GM21526 (cell line): ENCODE measurements at regions not wholly inside any gene's neighbourhood (a gene's known extent, or its start where the extent isn't known, plus 50 kb on each side); places are given as distances from the start of the nearest gene placed in this dataset.
A peak's percentile ranks its signal among the peaks of the same experiment; 100 is the strongest.
"Not testable (repeated sequence)": the region's sequence is repeated elsewhere in the genome, so short reads cannot be mapped to it uniquely, and the experiment has no call there.

Source experiments
- ATAC-seq: cut with Tn5 transposase; IDR thresholded peaks from one replicate; pipeline ENCODE4 v1.9.1; 2021; ENCODE audit warnings: moderate library complexity; ENCODE audit not compliant: unreplicated experiment, low FRiP score

- no peak for ATAC-seq
These were observed 53.5 kb downstream of the XCL2 start for GRCh38 chr1:168490306-168490705.

GRCh38 chr1:168488138-168488537, 55.7 kb downstream of the XCL2 start:
- ATAC-seq = no peak

GRCh38 chr1:168486820-168487219, 57.0 kb downstream of the XCL2 start:
- not testable (repeated sequence) for ATAC-seq

GRCh38 chr1:168485048-168485447, 58.7 kb downstream of the XCL2 start:
- ATAC-seq = no peak

- no peak for ATAC-seq
These were observed 59.7 kb downstream of the XCL2 start for GRCh38 chr1:168484083-168484482.

- ATAC-seq = no peak
These were observed 60.3 kb downstream of the XCL2 start for GRCh38 chr1:168483539-168483938.

DNA sequence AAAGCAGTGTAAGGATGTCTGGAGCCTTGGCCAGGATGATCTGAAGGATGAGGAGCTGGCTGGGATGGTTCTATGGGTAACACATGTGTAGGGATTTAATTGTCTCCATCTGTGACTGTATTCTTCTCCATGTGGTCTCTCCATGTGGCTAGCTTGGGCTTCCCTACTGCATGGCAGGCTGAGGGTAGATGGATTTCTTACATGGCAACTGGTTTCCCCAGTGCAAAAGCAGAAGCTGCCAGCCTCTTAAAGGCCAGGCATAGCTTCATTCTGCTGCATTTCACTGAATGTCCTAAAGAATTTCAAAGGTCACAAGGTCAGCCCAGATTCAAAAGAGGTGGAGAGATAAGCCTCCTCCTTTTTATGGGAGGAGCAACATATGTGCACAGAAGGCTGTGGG, 61.7 kb downstream of the XCL2 start:
- ATAC-seq = no peak

- no peak for ATAC-seq
These were observed 62.2 kb downstream of the XCL2 start for GRCh38 chr1:168481586-168481985.

DNA sequence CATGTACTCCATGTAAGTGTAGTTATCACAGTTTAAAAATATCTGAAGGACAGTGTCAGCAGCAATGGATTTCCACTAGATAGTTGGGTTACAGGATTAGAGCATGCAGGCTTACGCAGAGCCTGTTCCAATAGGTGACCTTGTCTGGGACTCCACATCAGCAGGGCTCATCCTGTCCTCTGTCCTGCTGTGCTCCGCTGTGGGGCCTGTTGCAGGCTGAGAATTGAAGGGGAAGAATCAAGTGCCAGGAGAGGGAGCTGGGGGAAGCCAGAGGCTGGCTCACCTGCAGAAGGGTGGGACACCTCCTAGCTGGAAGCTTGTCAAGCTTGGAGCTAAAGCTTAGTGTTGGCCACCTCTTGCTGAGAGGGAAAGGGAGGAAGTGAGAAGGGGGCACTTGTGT, 62.8 kb downstream of the XCL2 start:
- no peak for ATAC-seq

GRCh38 chr1:168477792-168478191, 66.0 kb downstream of the XCL2 start:
- ATAC-seq = no peak

- ATAC-seq = no peak
These were observed 67.0 kb downstream of the XCL2 start for GRCh38 chr1:168476588-168477385.

- ATAC-seq = no peak
These were observed 69.5 kb downstream of the XCL2 start for GRCh38 chr1:168474322-168474721.

GRCh38 chr1:168473126-168473525, 70.7 kb downstream of the XCL2 start:
- no peak for ATAC-seq

DNA sequence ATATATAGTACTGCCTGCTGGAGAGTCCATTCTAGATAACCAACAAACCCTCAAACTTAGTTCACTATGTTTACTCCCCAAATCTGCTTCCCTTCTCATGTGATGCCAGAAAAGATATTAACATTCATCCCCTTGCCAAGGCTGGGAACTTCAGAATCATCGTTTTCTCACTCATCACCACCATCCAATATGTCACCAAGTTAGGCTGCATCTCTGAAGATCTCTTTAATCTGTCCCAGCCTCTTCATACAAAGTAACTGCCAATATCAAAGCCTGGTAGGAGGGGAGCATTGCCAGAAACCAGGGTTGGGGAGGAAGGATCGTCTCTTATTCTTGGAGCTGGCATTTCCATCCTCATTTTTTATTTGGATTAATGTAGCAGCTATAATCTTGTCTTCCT, 71.6 kb downstream of the XCL2 start:
- no peak for ATAC-seq

GRCh38 chr1:168470901-168471431, 72.8 kb downstream of the XCL2 start:
- no peak for ATAC-seq

DNA sequence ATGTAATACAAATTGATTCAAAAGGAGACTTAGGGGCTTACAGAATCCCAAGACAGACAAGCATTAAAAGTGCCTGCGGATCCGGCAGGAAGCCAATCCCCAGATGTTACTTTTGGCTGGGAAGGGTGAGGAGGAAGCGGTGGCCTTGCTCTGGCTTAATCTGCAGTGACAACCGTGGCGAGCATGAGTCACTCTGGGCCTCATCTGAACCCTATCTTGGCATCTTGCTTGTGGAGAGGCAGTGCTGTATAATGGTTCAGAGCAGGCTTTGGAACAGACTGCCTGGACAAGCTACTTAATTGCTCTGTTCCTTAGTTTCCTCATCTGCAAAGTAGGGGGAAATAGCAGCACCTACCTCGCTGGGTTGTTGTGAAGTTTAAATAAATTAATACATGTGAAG, 74.1 kb downstream of the XCL2 start:
- ATAC-seq = no peak

GRCh38 chr1:168468822-168469221, 75.0 kb downstream of the XCL2 start:
- ATAC-seq = no peak

DNA sequence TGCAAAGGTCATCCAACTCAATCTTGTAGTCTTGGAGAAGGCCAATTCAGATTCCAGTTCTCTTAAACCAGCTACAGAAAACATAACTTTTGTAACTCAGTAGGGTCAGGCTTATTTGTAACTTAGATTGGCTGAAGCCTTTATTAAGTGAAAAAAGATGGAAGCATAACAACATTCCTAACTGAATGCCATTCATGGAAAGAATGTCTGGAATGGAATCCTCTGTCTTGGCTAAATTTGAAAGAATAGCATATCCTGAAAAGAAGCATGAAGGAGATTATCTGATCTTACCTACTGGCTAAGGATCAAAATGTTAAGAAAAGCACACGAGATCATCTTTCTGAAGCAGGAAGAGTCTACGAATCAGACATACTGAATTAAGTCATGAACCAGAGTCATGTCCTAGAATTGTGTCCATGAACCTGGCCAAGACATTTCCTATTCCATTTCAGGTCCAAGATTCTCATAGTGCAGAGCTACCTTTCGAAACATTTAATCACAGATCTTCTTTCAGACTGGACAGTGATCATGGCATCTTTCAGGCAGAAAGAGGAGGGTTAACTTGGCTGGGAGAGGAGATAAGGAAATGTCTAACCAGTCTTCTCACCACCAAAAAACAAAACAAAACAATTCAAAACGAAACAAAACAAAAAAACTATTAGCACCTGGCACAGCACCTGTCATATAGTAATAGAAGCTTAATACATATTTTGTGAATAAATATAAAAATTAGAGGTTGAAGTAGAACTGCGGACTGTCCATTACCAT, 75.6 kb downstream of the XCL2 start:
- no peak for ATAC-seq

DNA sequence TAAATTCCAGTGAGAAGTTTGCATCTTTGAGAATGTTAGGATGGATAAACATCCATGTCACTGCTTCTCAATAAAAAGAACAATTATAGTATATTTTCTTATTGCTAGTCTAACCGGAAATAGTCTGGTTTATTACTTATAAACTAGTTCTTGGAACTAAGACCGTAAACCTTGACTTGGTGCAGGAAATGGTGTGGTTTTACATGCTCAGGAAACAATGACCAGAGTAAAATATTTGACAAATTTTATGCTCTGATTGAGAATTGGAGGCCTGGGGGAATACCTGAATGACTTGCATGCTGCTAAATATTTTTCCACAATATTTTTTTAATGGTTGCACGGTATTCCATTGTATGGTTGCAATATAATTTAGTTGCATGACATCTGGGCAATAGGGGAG, 76.3 kb downstream of the XCL2 start:
- no peak for ATAC-seq

- ATAC-seq = peak; percentile 66
These were observed 77.1 kb downstream of the XCL2 start for GRCh38 chr1:168466714-168467131.

- peak; percentile 50 for ATAC-seq
These were observed 77.6 kb downstream of the XCL2 start for GRCh38 chr1:168466092-168466713.
